ENCODE measurements at regions not wholly inside any gene's neighbourhood (a gene's known extent, or its start where the extent isn't known, plus 50 kb on each side); places are given as distances from the start of the nearest gene placed in this dataset.

DNA sequence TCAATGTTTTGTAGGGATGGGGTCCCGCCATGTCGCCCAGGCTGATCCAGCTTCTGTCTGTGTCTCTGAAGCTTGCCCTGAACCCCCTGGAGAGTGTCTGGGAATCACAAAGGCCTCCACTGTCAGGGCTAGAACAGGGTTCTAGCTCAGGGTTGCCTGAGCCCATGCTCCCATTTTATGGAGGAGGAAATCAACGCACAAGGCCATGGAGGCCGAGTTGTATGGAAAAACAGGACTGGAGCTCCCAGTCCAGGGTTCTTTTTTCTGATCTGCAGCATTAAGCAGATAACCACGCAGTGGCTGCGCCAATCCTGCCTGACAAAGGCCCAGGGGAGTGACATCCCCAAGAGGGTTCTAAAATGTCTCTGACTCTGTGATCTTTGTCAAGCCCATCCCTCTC, 67.6 kb upstream of the NBPF3 start:
- TF ChIP-seq, protein P1, sequence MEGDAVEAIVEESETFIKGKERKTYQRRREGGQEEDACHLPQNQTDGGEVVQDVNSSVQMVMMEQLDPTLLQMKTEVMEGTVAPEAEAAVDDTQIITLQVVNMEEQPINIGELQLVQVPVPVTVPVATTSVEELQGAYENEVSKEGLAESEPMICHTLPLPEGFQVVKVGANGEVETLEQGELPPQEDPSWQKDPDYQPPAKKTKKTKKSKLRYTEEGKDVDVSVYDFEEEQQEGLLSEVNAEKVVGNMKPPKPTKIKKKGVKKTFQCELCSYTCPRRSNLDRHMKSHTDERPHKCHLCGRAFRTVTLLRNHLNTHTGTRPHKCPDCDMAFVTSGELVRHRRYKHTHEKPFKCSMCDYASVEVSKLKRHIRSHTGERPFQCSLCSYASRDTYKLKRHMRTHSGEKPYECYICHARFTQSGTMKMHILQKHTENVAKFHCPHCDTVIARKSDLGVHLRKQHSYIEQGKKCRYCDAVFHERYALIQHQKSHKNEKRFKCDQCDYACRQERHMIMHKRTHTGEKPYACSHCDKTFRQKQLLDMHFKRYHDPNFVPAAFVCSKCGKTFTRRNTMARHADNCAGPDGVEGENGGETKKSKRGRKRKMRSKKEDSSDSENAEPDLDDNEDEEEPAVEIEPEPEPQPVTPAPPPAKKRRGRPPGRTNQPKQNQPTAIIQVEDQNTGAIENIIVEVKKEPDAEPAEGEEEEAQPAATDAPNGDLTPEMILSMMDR (conservative IDR thresholded peaks at IDR 0.05; ENCODE audit: low read depth, low read length) = no peak
- TF ChIP-seq MXI1 (IDR thresholded peaks at IDR 0.05; ENCODE audit: borderline replicate concordance, low read depth, low read length) (no peak), RFX5 (IDR thresholded peaks at IDR 0.05; ENCODE audit: low read depth, low read length) (no peak), POLR2A (IDR thresholded peaks at IDR 0.05; ENCODE audit: low read depth, low read length) (no peak), RCOR1 (IDR thresholded peaks at IDR 0.05; ENCODE audit: insufficient replicate concordance, low read length) (no peak), CEBPB (IDR thresholded peaks at IDR 0.05; ENCODE audit: low read depth, low read length) (no peak), SMC3 (IDR thresholded peaks at IDR 0.05; ENCODE audit: low read depth, low read length) (no peak), MAFK (IDR thresholded peaks at IDR 0.05; ENCODE audit: low read depth, low read length) (no peak), RAD21 (IDR thresholded peaks at IDR 0.05; ENCODE audit: low read length) (no peak), FOS (IDR thresholded peaks at IDR 0.05; ENCODE audit: low read depth, low read length) (no peak), NFE2L2 (IDR thresholded peaks at IDR 0.05; ENCODE audit: low read depth, low read length) (no peak)
- TF ChIP-seq, protein P2, sequence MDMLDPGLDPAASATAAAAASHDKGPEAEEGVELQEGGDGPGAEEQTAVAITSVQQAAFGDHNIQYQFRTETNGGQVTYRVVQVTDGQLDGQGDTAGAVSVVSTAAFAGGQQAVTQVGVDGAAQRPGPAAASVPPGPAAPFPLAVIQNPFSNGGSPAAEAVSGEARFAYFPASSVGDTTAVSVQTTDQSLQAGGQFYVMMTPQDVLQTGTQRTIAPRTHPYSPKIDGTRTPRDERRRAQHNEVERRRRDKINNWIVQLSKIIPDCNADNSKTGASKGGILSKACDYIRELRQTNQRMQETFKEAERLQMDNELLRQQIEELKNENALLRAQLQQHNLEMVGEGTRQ (IDR thresholded peaks at IDR 0.05; ENCODE audit: low read depth, low read length) = no peak

All from IMR-90 (cell line).